Neural progenitor cell (in vitro differentiated cells): ENCODE measurements at regions not wholly inside any gene's neighbourhood (a gene's known extent, or its start where the extent isn't known, plus 50 kb on each side); places are given as distances from the start of the nearest gene placed in this dataset.
"Not testable (repeated sequence)": the region's sequence is repeated elsewhere in the genome, so short reads cannot be mapped to it uniquely, and the experiment has no call there.

ENCODE experiments used
- DNase-seq: peaks from one replicate; pipeline ENCODE4 v3.0.0-alpha.2; 2016; ENCODE audit warnings: low spot score
- H2AFZ ChIP-seq: fragments of 200-600 bp; sonication (generic); replicated peaks from 2 replicates; pipeline ENCODE4 v1.6.1; 2016; ENCODE audit warnings: antibody characterized with exemption
- H3F3A ChIP-seq: fragments of 200-600 bp; sonication (generic); 2 replicates; pipeline ENCODE4 v1.6.1; 2016; ENCODE audit warnings: antibody characterized with exemption, low read depth
- H3K27ac ChIP-seq: fragments of 200-600 bp; sonication (generic); 2 replicates; pipeline ENCODE4 v1.5.1; 2016; ENCODE audit warnings: mild to moderate bottlenecking
- H3K27me3 ChIP-seq: fragments of 200-600 bp; sonication (generic); 2 replicates; pipeline ENCODE4 v1.6.1; 2016; ENCODE audit warnings: mild to moderate bottlenecking, moderate library complexity
- H3K36me3 ChIP-seq: fragments of 200-600 bp; sonication (generic); 2 replicates; pipeline ENCODE4 v1.5.1; 2016
- H3K4me1 ChIP-seq: fragments of 200-600 bp; sonication (generic); 2 replicates; pipeline ENCODE4 v1.6.1; 2016; ENCODE audit warnings: mixed run types
- H3K4me2 ChIP-seq: fragments of 200-600 bp; sonication (generic); 2 replicates; pipeline ENCODE4 v1.6.1; 2016
- H3K4me3 ChIP-seq: fragments of 200-600 bp; sonication (generic); 2 replicates; pipeline ENCODE4 v1.5.1; 2016
- H3K79me2 ChIP-seq: fragments of 200-600 bp; sonication (generic); 2 replicates; pipeline ENCODE4 v1.6.1; 2016; ENCODE audit warnings: low read depth
- H3K9ac ChIP-seq: fragments of 200-600 bp; sonication (generic); 2 replicates; pipeline ENCODE4 v1.6.1; 2016
- H3K9me3 ChIP-seq: fragments of 200-600 bp; sonication (generic); 2 replicates; pipeline ENCODE4 v1.5.1; 2016; ENCODE audit warnings: low read depth
- H4K20me1 ChIP-seq: fragments of 200-600 bp; sonication (generic); 2 replicates; pipeline ENCODE4 v1.6.1; 2016; ENCODE audit warnings: low read depth
- H3K27ac Mint-ChIP-seq: 3 replicates; pipeline ENCODE4 v1.8.0; 2021; ENCODE audit warnings: mixed read lengths
- H3K27me3 Mint-ChIP-seq: 2 replicates; pipeline ENCODE4 v1.8.0; 2022; ENCODE audit warnings: low read depth, mild to moderate bottlenecking, inconsistent platforms, moderate library complexity, mixed read lengths; ENCODE audit not compliant: insufficient read depth
- H3K36me3 Mint-ChIP-seq: 3 replicates; pipeline ENCODE4 v1.8.0; 2021; ENCODE audit warnings: mixed read lengths
- H3K4me1 Mint-ChIP-seq: 3 replicates; pipeline ENCODE4 v1.8.0; 2021; ENCODE audit warnings: mixed read lengths
- H3K4me3 Mint-ChIP-seq: 3 replicates; pipeline ENCODE4 v1.8.0; 2021; ENCODE audit warnings: mild to moderate bottlenecking, moderate library complexity, mixed read lengths
- H3K9me3 Mint-ChIP-seq: 3 replicates; pipeline ENCODE4 v1.8.0; 2020; ENCODE audit warnings: mixed read lengths
- EZH2 ChIP-seq: fragments of 200-600 bp; sonication (generic); IDR thresholded peaks from 2 replicates; pipeline ENCODE4 v1.6.1; 2017; ENCODE audit warnings: antibody characterized with exemption, mild to moderate bottlenecking, moderate library complexity
- EZH2phosphoT487 ChIP-seq: fragments of 200-600 bp; sonication (generic); IDR thresholded peaks from 2 replicates; pipeline ENCODE4 v1.6.1; 2017; ENCODE audit warnings: antibody characterized with exemption
- TF ChIP-seq, protein P1 (sequence below): fragments of 200-600 bp; sonication (generic); IDR thresholded peaks from 2 replicates; pipeline ENCODE4 v1.5.1; 2017; ENCODE audit warnings: antibody characterized with exemption, mild to moderate bottlenecking

DNA sequence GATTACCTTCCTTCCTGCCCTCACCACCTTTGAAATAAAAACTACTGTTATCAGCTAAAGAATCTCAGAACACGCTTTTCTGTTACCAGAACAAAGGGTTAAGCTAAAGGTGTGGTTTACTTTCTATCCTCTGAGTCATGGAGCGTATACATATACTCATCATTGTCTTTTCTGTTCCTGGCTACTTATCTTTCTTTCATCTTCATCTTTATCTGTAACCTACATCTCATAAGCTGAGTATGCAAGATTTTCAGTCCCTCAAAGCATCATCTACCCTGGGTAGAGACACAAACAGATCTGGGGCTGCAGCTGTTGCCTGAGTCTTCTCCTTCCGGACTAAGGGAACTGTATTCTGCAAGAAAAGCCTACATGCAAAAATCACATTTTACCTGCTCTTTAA, 75.6 kb downstream of the LMO4 start:
- no peaks in the 10 kb centered on the region for H4K20me1 ChIP-seq
- no peak overlapping the region for H3K4me3 ChIP-seq
- no peaks in the 10 kb centered on the region for H3K27me3 ChIP-seq
- Mint-ChIP-seq H3K27me3 (peaks cover 4% of the 10 kb centered on the region), H3K9me3 (no peaks in the 10 kb centered on the region), H3K36me3 (no peaks in the 10 kb centered on the region), H3K4me3 (no peak overlapping the region), H3K4me1 (peaks cover 17% of the 10 kb centered on the region), H3K27ac (no peak overlapping the region)
- no peak overlapping the region for H3K4me2 ChIP-seq
- no peaks in the 10 kb centered on the region for H3K36me3 ChIP-seq
- DNase-seq = no peak
- no peaks in the 10 kb centered on the region for H3K9me3 ChIP-seq
- no peak overlapping the region for H2AFZ ChIP-seq
- no peaks in the 10 kb centered on the region for H3F3A ChIP-seq
- H3K9ac ChIP-seq = no peak overlapping the region
- TF ChIP-seq, protein P1, sequence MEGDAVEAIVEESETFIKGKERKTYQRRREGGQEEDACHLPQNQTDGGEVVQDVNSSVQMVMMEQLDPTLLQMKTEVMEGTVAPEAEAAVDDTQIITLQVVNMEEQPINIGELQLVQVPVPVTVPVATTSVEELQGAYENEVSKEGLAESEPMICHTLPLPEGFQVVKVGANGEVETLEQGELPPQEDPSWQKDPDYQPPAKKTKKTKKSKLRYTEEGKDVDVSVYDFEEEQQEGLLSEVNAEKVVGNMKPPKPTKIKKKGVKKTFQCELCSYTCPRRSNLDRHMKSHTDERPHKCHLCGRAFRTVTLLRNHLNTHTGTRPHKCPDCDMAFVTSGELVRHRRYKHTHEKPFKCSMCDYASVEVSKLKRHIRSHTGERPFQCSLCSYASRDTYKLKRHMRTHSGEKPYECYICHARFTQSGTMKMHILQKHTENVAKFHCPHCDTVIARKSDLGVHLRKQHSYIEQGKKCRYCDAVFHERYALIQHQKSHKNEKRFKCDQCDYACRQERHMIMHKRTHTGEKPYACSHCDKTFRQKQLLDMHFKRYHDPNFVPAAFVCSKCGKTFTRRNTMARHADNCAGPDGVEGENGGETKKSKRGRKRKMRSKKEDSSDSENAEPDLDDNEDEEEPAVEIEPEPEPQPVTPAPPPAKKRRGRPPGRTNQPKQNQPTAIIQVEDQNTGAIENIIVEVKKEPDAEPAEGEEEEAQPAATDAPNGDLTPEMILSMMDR = no peak
- no peak for TF ChIP-seq EZH2
- no peak for TF ChIP-seq EZH2phosphoT487
- peaks cover 7% of the 10 kb centered on the region for H3K4me1 ChIP-seq
- no peaks in the 10 kb centered on the region for H3K79me2 ChIP-seq
- H3K27ac ChIP-seq = no peak overlapping the region

DNA sequence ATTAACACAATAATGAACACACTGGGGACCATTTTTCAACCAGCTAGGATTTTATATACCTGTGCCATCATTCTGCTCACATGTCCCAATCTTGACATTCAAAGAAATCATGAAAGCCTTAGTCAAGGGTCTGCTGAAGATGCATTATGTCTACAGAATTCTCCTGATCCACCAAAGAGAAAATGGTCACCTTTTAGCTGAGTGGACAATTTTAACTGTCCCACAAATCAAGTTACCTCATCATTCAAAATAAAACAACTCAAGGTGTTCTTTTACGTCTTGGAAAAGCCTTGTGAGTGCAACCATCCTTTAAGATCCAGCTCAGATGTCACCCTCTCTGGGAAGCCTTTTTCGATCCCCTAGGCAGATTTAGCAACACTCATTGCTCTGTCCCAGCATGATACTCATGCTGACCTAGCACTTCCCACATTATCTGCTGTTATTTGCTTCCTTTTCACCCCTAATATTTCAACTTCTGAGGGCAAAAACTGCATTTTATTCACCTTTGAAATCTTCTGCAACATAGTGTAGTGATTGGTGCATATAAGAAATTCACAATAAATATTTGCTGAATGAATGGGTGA, 80.1 kb downstream of the LMO4 start:
- Mint-ChIP-seq H3K9me3 (no peaks in the 10 kb centered on the region), H3K4me1 (no peaks in the 10 kb centered on the region), H3K36me3 (no peaks in the 10 kb centered on the region), H3K27me3 (peaks cover 2% of the 10 kb centered on the region), H3K27ac (no peak overlapping the region), H3K4me3 (no peak overlapping the region)
- TF ChIP-seq EZH2 (no peak), EZH2phosphoT487 (no peak)
- TF ChIP-seq, protein P1 = no peak
- no peaks in the 10 kb centered on the region for H3K4me1 ChIP-seq
- H3K79me2 ChIP-seq = no peaks in the 10 kb centered on the region
- no peaks in the 10 kb centered on the region for H3F3A ChIP-seq
- H3K9ac ChIP-seq = no peak overlapping the region
- H3K4me2 ChIP-seq = no peak overlapping the region
- H3K36me3 ChIP-seq = no peaks in the 10 kb centered on the region
- no peaks in the 10 kb centered on the region for H3K27me3 ChIP-seq
- H3K4me3 ChIP-seq = no peak overlapping the region
- no peak overlapping the region for H2AFZ ChIP-seq
- H3K27ac ChIP-seq = no peak overlapping the region
- DNase-seq = no peak
- H4K20me1 ChIP-seq = no peaks in the 10 kb centered on the region
- H3K9me3 ChIP-seq = no peaks in the 10 kb centered on the region

DNA sequence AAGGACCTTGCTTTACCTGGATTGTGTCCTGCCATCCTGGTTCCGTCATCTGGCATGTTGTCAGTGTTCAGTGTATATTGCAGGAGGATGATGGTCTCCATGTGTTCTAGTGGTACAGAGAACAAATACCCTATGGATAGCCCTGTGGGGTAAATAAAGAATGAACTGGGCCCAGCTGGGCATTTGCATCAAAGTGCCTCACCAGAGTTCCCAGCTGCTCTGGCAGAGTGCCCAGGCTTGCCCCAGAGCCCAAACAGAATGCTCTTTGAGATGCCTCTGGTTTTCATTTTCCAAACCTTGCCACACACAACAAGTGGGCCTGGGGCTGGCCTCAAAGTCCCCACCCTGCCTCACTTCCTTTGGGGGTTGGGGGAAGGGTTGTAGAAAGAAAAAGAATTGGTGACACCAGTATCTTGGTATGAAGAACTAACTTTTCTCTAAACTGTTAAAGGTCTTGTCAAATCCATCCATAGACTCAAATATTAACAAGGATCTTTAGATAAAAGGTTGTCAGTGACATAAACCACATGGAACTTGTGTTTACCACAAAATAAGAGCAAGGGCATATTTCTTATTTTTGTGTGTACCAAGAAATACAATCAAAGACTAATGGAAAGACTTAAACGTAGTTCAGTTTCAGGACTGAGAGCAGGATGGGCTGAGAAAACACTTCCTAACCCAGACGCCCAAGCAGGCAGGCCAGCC, 82.2 kb downstream of the LMO4 start:
- no peak overlapping the region for H3K4me2 ChIP-seq
- H3K27ac Mint-ChIP-seq = no peak overlapping the region
- no peaks in the 10 kb centered on the region for H3K36me3 ChIP-seq
- H3K4me3 Mint-ChIP-seq = no peak overlapping the region
- no peaks in the 10 kb centered on the region for H3K9me3 ChIP-seq
- no peaks in the 10 kb centered on the region for H3F3A ChIP-seq
- DNase-seq = no peak
- TF ChIP-seq, protein P1 = no peak
- TF ChIP-seq EZH2 (no peak), EZH2phosphoT487 (no peak)
- H3K27me3 Mint-ChIP-seq = peaks cover 5% of the 10 kb centered on the region
- peaks cover 4% of the 10 kb centered on the region for H3K9me3 Mint-ChIP-seq
- no peaks in the 10 kb centered on the region for H3K36me3 Mint-ChIP-seq
- no peak overlapping the region for H3K27ac ChIP-seq
- no peak overlapping the region for H3K4me3 ChIP-seq
- no peaks in the 10 kb centered on the region for H3K27me3 ChIP-seq
- no peak overlapping the region for H3K9ac ChIP-seq
- no peak overlapping the region for H2AFZ ChIP-seq
- H4K20me1 ChIP-seq = no peaks in the 10 kb centered on the region
- H3K4me1 ChIP-seq = no peaks in the 10 kb centered on the region
- H3K4me1 Mint-ChIP-seq = no peaks in the 10 kb centered on the region
- no peaks in the 10 kb centered on the region for H3K79me2 ChIP-seq

DNA sequence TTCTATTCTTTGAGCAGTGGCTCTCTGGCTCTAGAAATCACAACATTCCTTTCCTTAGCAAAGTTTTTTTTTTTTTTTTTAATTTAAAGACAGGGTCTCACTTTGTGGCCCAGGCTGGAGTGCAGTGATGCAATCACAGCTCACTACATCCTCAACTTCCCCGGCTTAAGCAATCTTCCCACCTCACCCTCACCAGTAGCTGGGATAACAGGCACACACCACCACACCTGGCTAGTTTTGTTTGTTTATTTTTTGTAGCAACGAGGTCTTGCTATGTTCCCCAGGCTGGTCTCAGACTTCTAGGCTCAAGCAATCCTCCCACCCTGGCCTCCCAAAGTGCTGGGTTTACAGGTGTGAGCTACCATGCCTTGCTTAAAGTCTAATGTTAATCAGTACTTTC, 85.2 kb downstream of the LMO4 start:
- H3K4me1 ChIP-seq, H3K27ac ChIP-seq, H3K4me3 Mint-ChIP-seq: not testable (repeated sequence)

More for the DNA sequence above, 85.2 kb downstream of the LMO4 start:
- DNase-seq, H3K27ac Mint-ChIP-seq, H2AFZ ChIP-seq, H3K9ac ChIP-seq, H3K9me3 Mint-ChIP-seq, H3K79me2 ChIP-seq, H3K4me2 ChIP-seq, H3K27me3 ChIP-seq, H3F3A ChIP-seq, H3K4me1 Mint-ChIP-seq, H3K9me3 ChIP-seq, H3K36me3 Mint-ChIP-seq, H4K20me1 ChIP-seq, H3K36me3 ChIP-seq, H3K27me3 Mint-ChIP-seq, H3K4me3 ChIP-seq: not testable (repeated sequence)
